ENCODE measurements at regions not wholly inside any gene's neighbourhood (a gene's known extent, or its start where the extent isn't known, plus 50 kb on each side); places are given as distances from the start of the nearest gene placed in this dataset.

DNA sequence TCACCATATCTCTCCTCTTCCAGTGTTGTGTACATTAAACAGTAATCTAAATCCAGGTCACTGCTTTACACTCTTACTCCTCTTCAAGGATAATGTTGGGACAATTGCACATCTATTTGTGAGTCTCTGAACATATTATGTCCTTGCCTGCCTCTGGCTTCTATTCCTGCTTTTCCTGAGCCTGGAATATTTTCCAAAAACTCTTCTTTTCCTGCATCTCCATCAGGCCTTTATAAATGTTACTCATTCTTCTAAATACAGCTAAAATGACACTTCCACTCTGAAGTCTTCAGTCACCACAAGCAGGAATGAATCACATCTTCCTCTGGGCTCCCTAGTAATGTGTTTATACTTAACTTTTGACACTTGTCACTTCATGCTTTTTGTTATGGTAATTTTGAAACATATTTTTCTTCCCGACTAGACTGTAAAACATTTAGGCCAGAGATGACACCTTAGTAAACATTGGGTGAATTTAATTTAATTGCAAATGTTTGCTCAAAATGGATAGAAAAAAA, 396.0 kb downstream of the LRRIQ3 start:
- H3K4me1 ChIP-seq = no peaks in the 10 kb centered on the region
- H3K27ac ChIP-seq = no peak overlapping the region
- H3K9me3 ChIP-seq = no peaks in the 10 kb centered on the region
- no peak for DNase-seq
- H3K27me3 ChIP-seq = no peaks in the 10 kb centered on the region
- no peaks in the 10 kb centered on the region for H3K36me3 ChIP-seq
- intact Hi-C loops (cut with DNase I; ENCODE audit: low total_unique reads) = no loop called here
- TF ChIP-seq, protein P1, sequence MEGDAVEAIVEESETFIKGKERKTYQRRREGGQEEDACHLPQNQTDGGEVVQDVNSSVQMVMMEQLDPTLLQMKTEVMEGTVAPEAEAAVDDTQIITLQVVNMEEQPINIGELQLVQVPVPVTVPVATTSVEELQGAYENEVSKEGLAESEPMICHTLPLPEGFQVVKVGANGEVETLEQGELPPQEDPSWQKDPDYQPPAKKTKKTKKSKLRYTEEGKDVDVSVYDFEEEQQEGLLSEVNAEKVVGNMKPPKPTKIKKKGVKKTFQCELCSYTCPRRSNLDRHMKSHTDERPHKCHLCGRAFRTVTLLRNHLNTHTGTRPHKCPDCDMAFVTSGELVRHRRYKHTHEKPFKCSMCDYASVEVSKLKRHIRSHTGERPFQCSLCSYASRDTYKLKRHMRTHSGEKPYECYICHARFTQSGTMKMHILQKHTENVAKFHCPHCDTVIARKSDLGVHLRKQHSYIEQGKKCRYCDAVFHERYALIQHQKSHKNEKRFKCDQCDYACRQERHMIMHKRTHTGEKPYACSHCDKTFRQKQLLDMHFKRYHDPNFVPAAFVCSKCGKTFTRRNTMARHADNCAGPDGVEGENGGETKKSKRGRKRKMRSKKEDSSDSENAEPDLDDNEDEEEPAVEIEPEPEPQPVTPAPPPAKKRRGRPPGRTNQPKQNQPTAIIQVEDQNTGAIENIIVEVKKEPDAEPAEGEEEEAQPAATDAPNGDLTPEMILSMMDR (IDR thresholded peaks at IDR 0.05) = no peak
- TF ChIP-seq POLR2A (IDR thresholded peaks at IDR 0.05) = no peak
- no peak overlapping the region for H3K4me3 ChIP-seq

DNA sequence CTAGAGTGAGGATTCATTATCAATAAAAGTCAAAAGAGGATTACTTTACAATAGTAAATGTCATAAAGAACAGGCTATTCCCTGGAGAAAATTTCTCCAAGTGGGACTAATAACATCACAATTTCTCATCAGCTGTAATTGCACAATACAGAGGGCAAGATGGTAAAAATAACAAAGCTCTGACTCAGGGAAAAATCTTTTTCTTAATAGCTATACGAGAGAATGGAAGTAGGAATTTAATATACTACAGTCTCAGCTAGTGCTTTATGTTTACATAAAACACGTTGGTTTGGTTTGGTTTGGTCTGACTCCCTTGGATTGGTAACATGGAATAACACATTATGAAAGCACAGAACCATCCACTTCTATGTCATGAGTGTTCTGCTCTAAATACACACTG, 397.6 kb downstream of the LRRIQ3 start:
- TF ChIP-seq POLR2A (IDR thresholded peaks at IDR 0.05) = no peak
- TF ChIP-seq, protein P1 (IDR thresholded peaks at IDR 0.05) = no peak
- intact Hi-C loops (cut with DNase I; ENCODE audit: low total_unique reads) = no loop called here
- Histone ChIP-seq H3K36me3 (no peaks in the 10 kb centered on the region), H3K27ac (no peak overlapping the region), H3K27me3 (no peaks in the 10 kb centered on the region), H3K4me1 (no peaks in the 10 kb centered on the region), H3K9me3 (no peaks in the 10 kb centered on the region), H3K4me3 (no peak overlapping the region)
- DNase-seq = no peak

DNA sequence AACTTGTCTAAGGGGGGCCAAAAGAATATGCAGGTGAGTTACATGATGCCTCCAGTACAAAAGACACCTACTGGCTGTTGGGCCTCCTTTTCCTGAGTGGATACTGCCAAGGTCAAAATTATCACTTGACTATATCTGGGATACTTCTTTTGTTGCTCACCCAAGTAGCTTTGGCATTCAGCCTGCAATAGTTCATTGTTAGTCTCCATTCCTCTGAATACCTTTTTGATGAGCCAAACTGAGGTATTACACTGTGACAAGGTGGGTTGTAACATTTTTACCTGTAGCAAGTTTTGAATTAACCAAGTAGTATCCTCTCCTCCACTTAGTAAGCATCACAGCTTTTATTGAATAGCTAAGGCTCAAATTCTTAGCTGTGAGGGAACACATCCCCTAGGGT, 408.0 kb downstream of the LRRIQ3 start:
- Histone ChIP-seq H3K9me3 (no peaks in the 10 kb centered on the region), H3K4me1 (no peaks in the 10 kb centered on the region), H3K36me3 (no peaks in the 10 kb centered on the region), H3K27me3 (no peaks in the 10 kb centered on the region), H3K27ac (no peak overlapping the region), H3K4me3 (no peak overlapping the region)
- DNase-seq = no peak
- no peak for TF ChIP-seq POLR2A (IDR thresholded peaks at IDR 0.05)
- TF ChIP-seq, protein P1 (IDR thresholded peaks at IDR 0.05) = no peak
- intact Hi-C loops (cut with DNase I; ENCODE audit: low total_unique reads) = no loop called here

DNA sequence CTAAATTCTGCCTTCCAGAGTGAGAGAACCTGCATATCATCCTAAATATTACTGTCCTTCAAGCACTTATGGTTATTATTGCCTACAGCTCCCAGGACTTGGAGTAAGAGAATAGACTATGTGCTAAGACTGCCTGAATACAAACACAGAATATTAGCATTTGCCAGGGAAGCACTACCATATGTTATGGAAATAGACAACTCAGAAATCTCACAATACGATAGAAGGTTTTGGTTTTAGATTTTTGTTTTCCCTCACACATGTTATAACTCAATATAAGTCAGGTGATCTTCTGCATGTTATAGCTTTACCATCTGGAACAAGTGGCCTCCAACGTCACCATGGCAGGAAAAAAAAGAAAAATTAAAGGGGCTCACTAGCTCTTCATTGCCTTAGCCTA, 413.9 kb downstream of the LRRIQ3 start:
- DNase-seq = no peak
- Histone ChIP-seq H3K27ac (no peak overlapping the region), H3K4me1 (no peaks in the 10 kb centered on the region), H3K9me3 (no peaks in the 10 kb centered on the region), H3K36me3 (no peaks in the 10 kb centered on the region), H3K27me3 (no peaks in the 10 kb centered on the region), H3K4me3 (no peak overlapping the region)
- no peak for TF ChIP-seq POLR2A (IDR thresholded peaks at IDR 0.05)
- TF ChIP-seq, protein P1 (IDR thresholded peaks at IDR 0.05) = no peak
- intact Hi-C loops (cut with DNase I; ENCODE audit: low total_unique reads) = no loop called here

DNA sequence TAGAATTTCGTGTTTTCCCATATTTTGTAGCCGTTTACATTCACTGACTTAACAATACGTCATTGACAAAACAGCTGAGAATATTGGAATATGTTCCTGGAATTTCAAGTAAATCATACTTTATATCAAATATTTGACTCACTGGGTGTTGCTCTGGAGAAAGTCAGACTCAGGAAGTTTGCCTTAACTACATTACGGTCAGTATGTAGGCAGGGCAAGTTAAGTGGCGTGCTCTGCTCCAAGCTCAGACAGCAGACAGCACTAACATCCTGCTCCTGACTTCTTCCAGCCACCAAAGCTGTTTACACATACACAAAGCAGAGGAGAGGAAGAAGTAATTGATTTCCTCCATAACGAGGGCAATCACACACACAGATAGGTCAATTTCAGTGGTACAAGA, 414.6 kb downstream of the LRRIQ3 start:
- Histone ChIP-seq H3K4me3 (no peak overlapping the region), H3K27me3 (no peaks in the 10 kb centered on the region), H3K36me3 (no peaks in the 10 kb centered on the region), H3K27ac (no peak overlapping the region), H3K4me1 (no peaks in the 10 kb centered on the region), H3K9me3 (no peaks in the 10 kb centered on the region)
- no peak for TF ChIP-seq POLR2A (IDR thresholded peaks at IDR 0.05)
- TF ChIP-seq, protein P1 (IDR thresholded peaks at IDR 0.05) = no peak
- DNase-seq = no peak
- intact Hi-C loops (cut with DNase I; ENCODE audit: low total_unique reads) = no loop called here

Measured in uterus (tissue), 3 donors.